Prostate gland (tissue), 2 donors: ENCODE measurements at regions not wholly inside any gene's neighbourhood (a gene's known extent, or its start where the extent isn't known, plus 50 kb on each side); places are given as distances from the start of the nearest gene placed in this dataset.

Source experiments
- POLR2AphosphoS5 ChIP-seq: sonication (generic); formaldehyde crosslinking; IDR thresholded peaks from one replicate; pipeline ENCODE4 v1.6.1; 2017; ENCODE audit warnings: antibody characterized with exemption
- TF ChIP-seq, protein P1 (sequence below), 4 experiments: fragments of 200-600 bp in 2 of 4; fragments of 450-650 bp in 2 of 4; sonication (generic) in 2 of 4; IDR thresholded peaks; 1 replicate in 3 of 4; 2 replicates in 1 of 4; pipeline ENCODE4 v1.5.1; 2016 to 2019; ENCODE audit warnings: antibody characterized with exemption in 4 of 4, mild to moderate bottlenecking in 2 of 4, moderate library complexity in 2 of 4

DNA sequence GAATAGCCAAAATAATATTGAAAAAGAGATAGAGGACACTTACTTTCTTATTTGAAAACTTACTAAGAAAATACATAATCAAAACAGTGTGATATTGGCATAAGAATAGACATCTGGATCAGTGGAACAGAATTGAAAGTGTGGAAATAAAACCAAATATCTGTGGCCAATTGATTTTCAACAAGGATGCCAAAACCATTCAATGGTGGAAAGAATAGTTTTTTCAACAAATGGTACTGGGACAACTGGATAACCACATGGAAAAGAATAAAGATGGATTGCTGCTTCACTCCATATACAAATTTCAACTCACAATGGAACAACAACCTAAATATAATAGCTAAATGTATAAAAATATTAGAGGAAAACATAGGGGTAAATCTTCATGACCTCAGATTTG is 152.5 kb upstream of the GPR149 start:
- no peak for TF ChIP-seq POLR2AphosphoS5
- TF ChIP-seq, protein P1, sequence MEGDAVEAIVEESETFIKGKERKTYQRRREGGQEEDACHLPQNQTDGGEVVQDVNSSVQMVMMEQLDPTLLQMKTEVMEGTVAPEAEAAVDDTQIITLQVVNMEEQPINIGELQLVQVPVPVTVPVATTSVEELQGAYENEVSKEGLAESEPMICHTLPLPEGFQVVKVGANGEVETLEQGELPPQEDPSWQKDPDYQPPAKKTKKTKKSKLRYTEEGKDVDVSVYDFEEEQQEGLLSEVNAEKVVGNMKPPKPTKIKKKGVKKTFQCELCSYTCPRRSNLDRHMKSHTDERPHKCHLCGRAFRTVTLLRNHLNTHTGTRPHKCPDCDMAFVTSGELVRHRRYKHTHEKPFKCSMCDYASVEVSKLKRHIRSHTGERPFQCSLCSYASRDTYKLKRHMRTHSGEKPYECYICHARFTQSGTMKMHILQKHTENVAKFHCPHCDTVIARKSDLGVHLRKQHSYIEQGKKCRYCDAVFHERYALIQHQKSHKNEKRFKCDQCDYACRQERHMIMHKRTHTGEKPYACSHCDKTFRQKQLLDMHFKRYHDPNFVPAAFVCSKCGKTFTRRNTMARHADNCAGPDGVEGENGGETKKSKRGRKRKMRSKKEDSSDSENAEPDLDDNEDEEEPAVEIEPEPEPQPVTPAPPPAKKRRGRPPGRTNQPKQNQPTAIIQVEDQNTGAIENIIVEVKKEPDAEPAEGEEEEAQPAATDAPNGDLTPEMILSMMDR (IDR thresholded peaks at IDR 0.05), result no peak
